ENCODE measurements at regions not wholly inside any gene's neighbourhood (a gene's known extent, or its start where the extent isn't known, plus 50 kb on each side); places are given as distances from the start of the nearest gene placed in this dataset.
"Not testable (repeated sequence)": the region's sequence is repeated elsewhere in the genome, so short reads cannot be mapped to it uniquely, and the experiment has no call there.

DNA sequence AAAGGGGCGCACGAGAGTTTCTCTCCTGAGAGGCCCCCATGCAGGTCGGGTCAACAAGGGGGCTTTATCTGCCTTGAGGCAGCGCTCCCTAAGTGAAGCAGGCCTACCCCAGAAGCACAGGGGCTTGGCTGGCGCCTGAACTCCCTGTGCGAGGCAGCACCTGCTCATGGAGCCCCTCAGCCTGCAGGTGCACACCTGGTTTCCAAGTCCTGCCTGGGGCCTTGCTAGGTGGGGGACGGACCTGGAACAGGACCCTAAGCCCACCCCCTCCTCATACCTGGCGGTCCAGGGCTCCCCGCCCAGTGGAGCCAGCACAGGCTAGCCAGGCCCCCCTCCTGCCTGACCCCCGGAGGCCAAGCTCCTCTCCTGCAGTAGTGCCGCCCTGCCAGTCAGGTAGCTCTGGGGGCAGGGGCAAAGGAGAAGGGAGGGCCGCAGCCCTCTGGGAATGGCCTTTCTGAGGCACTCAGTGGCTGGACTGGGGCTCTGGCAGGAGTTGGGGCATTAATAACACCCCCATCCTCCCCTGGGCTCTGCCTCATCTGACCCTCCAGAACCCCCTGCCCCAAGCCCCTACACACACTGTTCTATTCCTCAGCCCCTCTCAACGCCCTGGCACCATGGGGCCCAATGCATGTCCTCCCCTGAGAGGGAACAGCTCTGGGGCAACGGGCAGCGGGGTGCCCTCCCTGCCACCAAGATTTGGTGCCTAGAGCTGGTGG lies 137.9 kb upstream of the PTPN20 start:
- TF ChIP-seq, protein P1, sequence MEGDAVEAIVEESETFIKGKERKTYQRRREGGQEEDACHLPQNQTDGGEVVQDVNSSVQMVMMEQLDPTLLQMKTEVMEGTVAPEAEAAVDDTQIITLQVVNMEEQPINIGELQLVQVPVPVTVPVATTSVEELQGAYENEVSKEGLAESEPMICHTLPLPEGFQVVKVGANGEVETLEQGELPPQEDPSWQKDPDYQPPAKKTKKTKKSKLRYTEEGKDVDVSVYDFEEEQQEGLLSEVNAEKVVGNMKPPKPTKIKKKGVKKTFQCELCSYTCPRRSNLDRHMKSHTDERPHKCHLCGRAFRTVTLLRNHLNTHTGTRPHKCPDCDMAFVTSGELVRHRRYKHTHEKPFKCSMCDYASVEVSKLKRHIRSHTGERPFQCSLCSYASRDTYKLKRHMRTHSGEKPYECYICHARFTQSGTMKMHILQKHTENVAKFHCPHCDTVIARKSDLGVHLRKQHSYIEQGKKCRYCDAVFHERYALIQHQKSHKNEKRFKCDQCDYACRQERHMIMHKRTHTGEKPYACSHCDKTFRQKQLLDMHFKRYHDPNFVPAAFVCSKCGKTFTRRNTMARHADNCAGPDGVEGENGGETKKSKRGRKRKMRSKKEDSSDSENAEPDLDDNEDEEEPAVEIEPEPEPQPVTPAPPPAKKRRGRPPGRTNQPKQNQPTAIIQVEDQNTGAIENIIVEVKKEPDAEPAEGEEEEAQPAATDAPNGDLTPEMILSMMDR (conservative IDR thresholded peaks at IDR 0.05) = not testable (repeated sequence)
- not testable (repeated sequence) for TF ChIP-seq EZH2 (IDR thresholded peaks at IDR 0.05; ENCODE audit: low read depth)
